ENCODE measurements at regions not wholly inside any gene's neighbourhood (a gene's known extent, or its start where the extent isn't known, plus 50 kb on each side); places are given as distances from the start of the nearest gene placed in this dataset.

DNA sequence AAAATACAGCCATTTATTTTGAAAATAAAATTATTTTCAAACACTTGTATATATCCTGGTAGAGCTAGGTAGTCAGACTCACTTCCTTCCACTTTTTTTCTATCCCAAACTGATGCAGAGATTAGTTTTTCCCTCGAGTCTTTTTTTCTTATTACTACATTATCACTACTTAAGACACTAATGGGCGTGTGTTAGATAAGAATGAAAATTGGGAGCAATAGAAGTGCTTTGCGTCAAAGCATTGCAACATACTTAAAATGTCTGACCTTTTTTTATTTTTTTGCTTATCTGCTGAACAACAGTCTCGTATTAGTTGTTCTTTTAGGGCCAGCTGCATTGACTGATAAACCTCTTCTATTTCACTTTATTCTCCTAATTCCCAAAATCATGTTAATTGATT lies 1278.7 kb downstream of the CDH12 start:
- TF ChIP-seq POLR2AphosphoS5 (IDR thresholded peaks at IDR 0.05) (no peak), POLR2A (IDR thresholded peaks at IDR 0.05) (no peak)
- TF ChIP-seq, protein P1, sequence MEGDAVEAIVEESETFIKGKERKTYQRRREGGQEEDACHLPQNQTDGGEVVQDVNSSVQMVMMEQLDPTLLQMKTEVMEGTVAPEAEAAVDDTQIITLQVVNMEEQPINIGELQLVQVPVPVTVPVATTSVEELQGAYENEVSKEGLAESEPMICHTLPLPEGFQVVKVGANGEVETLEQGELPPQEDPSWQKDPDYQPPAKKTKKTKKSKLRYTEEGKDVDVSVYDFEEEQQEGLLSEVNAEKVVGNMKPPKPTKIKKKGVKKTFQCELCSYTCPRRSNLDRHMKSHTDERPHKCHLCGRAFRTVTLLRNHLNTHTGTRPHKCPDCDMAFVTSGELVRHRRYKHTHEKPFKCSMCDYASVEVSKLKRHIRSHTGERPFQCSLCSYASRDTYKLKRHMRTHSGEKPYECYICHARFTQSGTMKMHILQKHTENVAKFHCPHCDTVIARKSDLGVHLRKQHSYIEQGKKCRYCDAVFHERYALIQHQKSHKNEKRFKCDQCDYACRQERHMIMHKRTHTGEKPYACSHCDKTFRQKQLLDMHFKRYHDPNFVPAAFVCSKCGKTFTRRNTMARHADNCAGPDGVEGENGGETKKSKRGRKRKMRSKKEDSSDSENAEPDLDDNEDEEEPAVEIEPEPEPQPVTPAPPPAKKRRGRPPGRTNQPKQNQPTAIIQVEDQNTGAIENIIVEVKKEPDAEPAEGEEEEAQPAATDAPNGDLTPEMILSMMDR (IDR thresholded peaks at IDR 0.05) = no peak

Measured in stomach (tissue), 4 donors.